GM12892 (cell line): ENCODE measurements at regions not wholly inside any gene's neighbourhood (a gene's known extent, or its start where the extent isn't known, plus 50 kb on each side); places are given as distances from the start of the nearest gene placed in this dataset.

Source experiments
- DNase-seq: peaks from one replicate; pipeline ENCODE4 v3.0.0; 2011; ENCODE audit not compliant: insufficient read length
- FAIRE-seq: peaks from 2 replicates; lab custom pipeline; 2011; peaks lifted over from hg19 to GRCh38; lab: Jason Lieb, UNC
- POLR2A ChIP-seq: IDR thresholded peaks from 2 replicates; pipeline ENCODE4 v1.6.1; 2011; ENCODE audit warnings: low read depth, low read length, control low read depth
- POLR2AphosphoS5 ChIP-seq: IDR thresholded peaks from 2 replicates; pipeline ENCODE4 v1.6.1; 2011; ENCODE audit warnings: low read depth, low read length, control low read depth
- TAF1 ChIP-seq: IDR thresholded peaks from 2 replicates; pipeline ENCODE4 v1.6.1; 2011; ENCODE audit warnings: low read depth, mild to moderate bottlenecking, control low read depth, low read length, borderline replicate concordance

- FAIRE-seq (no peak), DNase-seq (no peak)
- TF ChIP-seq TAF1: no peak
- TF ChIP-seq POLR2AphosphoS5: no peak
- no peak for TF ChIP-seq POLR2A
Measured at GRCh38 chr2:14358339-14358738, 274.2 kb upstream of the LRATD1 start.

DNA sequence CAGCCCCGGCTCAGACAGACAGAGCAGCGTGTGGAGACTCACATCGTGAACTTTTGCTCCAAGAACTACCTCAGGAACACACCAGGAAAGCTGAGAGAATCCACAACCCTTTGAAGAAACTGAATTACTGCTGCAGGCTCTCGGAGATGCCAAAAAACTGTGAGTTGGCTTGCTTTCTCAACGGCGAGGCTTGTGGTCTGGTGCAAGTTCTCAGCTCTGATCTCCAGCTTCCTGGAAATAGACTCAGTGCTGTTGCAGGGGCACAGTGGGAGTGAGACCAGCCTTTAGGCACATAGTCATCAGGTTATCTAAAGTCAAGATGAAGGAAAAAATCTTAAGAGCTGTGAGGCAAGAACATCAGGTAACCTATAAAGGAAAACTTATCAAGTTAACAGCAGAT lies 273.7 kb upstream of the LRATD1 start:
- no peak for DNase-seq
- FAIRE-seq: no peak

GRCh38 chr2:14363137-14363536 lies 269.4 kb upstream of the LRATD1 start:
- no peak for DNase-seq
- no peak for TF ChIP-seq POLR2AphosphoS5
- TF ChIP-seq POLR2A: no peak
- no peak for TF ChIP-seq TAF1
- peak; percentile 53 for FAIRE-seq

More for the DNA sequence above, 273.7 kb upstream of the LRATD1 start:
- TF ChIP-seq POLR2AphosphoS5 (no peak), TAF1 (no peak), POLR2A (no peak)

GRCh38 chr2:14363976-14364375 lies 268.5 kb upstream of the LRATD1 start:
- TF ChIP-seq POLR2AphosphoS5: no peak
- no peak for DNase-seq
- no peak for FAIRE-seq

- TF ChIP-seq POLR2A (no peak), POLR2AphosphoS5 (no peak), TAF1 (no peak)
- no peak for FAIRE-seq
- DNase-seq: no peak
Measured at GRCh38 chr2:14364471-14364870, 268.0 kb upstream of the LRATD1 start.

DNA sequence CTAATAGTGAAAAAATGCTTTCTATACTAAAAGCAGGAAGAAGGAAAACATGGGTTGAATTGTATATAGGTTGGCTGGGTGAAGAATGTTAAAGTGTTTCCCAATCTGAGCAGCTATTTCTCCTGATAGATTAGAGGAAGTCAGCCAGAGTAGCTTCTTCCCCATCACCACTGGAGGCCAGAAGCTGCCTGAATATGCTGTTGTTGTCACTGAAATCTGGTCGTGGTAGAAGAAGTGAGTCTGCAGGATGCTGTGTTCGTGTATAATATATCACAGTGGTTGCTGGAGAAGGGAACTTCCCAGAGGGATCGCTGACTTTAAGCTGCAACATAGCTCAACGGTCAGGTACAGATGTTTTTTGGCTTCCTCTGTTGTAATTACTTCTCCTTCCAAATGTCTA lies 247.5 kb upstream of the LRATD1 start:
- DNase-seq: no peak
- FAIRE-seq: peak; percentile 21
- no peak for TF ChIP-seq POLR2AphosphoS5
- no peak for TF ChIP-seq TAF1
- no peak for TF ChIP-seq POLR2A

- DNase-seq: no peak
- no peak for TF ChIP-seq POLR2A
- no peak for TF ChIP-seq POLR2AphosphoS5
- FAIRE-seq: no peak
Measured at GRCh38 chr2:14387332-14387731, 245.2 kb upstream of the LRATD1 start.

GRCh38 chr2:14388724-14389123 lies 243.8 kb upstream of the LRATD1 start:
- no peak for DNase-seq
- no peak for TF ChIP-seq TAF1
- FAIRE-seq: no peak

GRCh38 chr2:14396533-14397083 lies 235.9 kb upstream of the LRATD1 start:
- FAIRE-seq: no peak
- TF ChIP-seq POLR2A: no peak
- TF ChIP-seq POLR2AphosphoS5: no peak
- no peak for TF ChIP-seq TAF1
- no peak for DNase-seq

DNA sequence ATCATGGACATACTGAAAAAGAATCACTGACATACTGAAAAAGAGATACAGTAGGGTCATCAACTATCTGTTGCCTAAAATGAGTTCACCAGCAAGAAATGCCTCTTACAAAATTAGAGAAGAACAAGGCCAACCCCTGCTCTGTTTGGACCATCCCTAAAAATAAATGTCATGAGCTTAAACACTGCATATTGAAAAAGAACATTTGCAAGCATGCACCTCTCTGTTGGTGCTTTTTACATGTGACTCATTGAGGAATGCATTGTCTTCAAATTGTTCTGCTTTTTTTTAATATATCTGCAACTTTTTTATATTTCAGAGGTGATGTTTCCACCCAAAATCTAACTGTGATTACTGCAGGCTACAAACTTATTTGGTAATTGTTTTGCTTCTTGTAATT lies 233.9 kb upstream of the LRATD1 start:
- no peak for FAIRE-seq
- TF ChIP-seq POLR2AphosphoS5: no peak
- no peak for TF ChIP-seq POLR2A
- no peak for TF ChIP-seq TAF1
- DNase-seq: no peak

GRCh38 chr2:14401873-14402272 lies 230.6 kb upstream of the LRATD1 start:
- FAIRE-seq: no peak
- no peak for DNase-seq
- TF ChIP-seq POLR2A (no peak), POLR2AphosphoS5 (no peak), TAF1 (no peak)

- TF ChIP-seq TAF1 (no peak), POLR2A (no peak), POLR2AphosphoS5 (no peak)
- DNase-seq: no peak
- FAIRE-seq: no peak
Measured at GRCh38 chr2:14408695-14409094, 223.8 kb upstream of the LRATD1 start.

- TF ChIP-seq POLR2AphosphoS5 (no peak), TAF1 (no peak), POLR2A (no peak)
- FAIRE-seq (no peak), DNase-seq (no peak)
Measured at GRCh38 chr2:14417551-14417950, 215.0 kb upstream of the LRATD1 start.

DNA sequence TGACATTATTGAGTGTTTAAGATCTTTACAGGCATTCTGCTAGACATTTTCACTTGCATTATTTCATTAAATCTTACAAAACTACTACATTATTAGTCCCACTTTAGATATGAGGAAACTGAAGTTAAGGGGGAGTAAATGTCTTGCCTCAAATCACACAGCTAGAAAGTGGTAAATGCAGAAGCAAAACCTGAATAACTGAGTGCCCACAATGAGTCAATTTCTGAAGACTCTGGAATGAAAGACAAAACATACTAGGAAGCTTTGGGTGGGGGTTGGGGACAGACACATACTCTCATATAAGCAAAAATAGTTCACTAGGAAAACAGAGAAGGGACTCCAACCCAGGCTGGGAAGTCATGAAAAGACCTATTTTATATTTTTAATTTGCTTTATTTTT lies 214.4 kb upstream of the LRATD1 start:
- FAIRE-seq: no peak
- DNase-seq: no peak
- TF ChIP-seq POLR2AphosphoS5 (no peak), POLR2A (no peak), TAF1 (no peak)

DNA sequence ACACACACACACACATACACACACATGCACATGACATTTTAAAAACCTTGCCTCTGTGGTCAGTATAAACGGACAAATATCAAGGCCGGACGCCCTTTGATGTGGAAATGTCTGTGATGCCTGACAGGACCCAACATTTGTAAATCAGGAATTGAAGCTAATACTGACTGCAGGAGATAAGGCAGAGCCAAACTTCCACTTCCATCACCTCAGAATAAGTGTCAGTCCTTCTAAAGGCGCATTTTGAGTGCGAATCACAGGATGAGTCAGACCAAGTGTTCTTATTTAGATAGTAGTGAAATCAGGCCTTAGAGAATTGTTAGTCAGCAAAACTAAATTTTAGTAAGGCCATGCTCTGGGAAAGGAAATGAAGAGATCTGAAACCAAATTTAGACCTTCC lies 211.7 kb upstream of the LRATD1 start:
- DNase-seq (no peak), FAIRE-seq (no peak)
- TF ChIP-seq POLR2A: no peak
- no peak for TF ChIP-seq TAF1
- TF ChIP-seq POLR2AphosphoS5: no peak
